ENCODE measurements at regions not wholly inside any gene's neighbourhood (a gene's known extent, or its start where the extent isn't known, plus 50 kb on each side); places are given as distances from the start of the nearest gene placed in this dataset.
"Not testable (repeated sequence)": the region's sequence is repeated elsewhere in the genome, so short reads cannot be mapped to it uniquely, and the experiment has no call there.

DNA sequence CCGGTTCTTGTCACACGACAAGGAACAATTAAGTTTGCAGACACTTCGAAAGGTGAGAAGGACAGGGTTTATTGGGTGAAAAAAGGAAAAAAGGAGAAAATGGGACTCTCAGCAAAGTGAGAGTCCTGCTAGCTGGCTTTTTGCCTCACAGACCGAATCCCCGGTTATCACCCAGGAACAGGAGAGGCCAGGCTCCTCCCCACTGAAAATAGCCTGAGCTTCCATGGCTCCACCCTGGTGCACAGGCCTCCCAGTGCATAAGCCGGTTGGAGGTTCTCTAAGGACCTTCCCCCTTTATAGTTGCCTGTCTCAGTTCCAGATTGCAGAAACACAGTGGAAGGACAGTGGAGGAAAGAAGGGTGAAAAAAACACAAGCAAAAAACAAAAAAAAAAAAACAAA lies 571.7 kb downstream of the KCTD12 start:
- no peak for DNase-seq (ENCODE audit: low read depth in 6 of 9, low spot score in 9 of 9)
- Histone ChIP-seq H3K36me3 (ENCODE audit: control insufficient read depth in 2 of 2, insufficient read depth in 2 of 2, low read length in 1 of 2) (no peaks in the 10 kb centered on the region), H3K27me3 (ENCODE audit: control insufficient read depth in 2 of 2, insufficient read depth in 1 of 2, low read length in 1 of 2) (no peaks in the 10 kb centered on the region), H3K27ac (ENCODE audit: low read depth in 1 of 2, low read length in 1 of 2) (no peak overlapping the region), H3K4me1 (ENCODE audit: control insufficient read depth in 2 of 2, insufficient read depth in 2 of 2, low read length in 2 of 2) (no peaks in the 10 kb centered on the region), H3K4me3 (ENCODE audit: low read length in 2 of 2) (no peak overlapping the region), H3K9me3 (ENCODE audit: control insufficient read depth in 2 of 2, insufficient read depth in 1 of 2, low read length in 1 of 2) (no peaks in the 10 kb centered on the region)
- WGBS: 95% methylated on average over 6 of the region's 6 CpGs

DNA sequence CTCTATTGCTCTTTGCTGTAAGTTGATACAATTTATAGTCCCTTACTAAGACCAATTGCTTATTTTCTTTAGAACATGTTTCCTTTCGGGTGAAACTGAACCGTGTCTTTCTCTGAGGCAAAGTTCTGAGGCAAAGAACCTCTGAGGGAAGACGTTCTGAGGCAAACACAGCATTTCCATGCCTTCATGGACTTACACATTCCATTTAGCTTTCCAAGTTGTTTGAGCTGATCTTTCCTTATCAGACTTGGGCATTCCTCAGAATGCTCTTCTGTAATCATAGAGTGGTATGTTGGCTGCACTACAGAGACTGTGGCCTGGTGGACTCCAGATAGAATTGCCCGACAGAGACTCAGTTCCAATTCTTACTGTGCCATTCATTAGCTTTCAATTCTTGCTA lies 579.1 kb downstream of the KCTD12 start:
- Histone ChIP-seq H3K9me3 (ENCODE audit: control insufficient read depth in 2 of 2, insufficient read depth in 1 of 2, low read length in 1 of 2) (no peaks in the 10 kb centered on the region), H3K4me1 (ENCODE audit: control insufficient read depth in 2 of 2, insufficient read depth in 2 of 2, low read length in 2 of 2) (no peaks in the 10 kb centered on the region), H3K27me3 (ENCODE audit: control insufficient read depth in 2 of 2, insufficient read depth in 1 of 2, low read length in 1 of 2) (no peaks in the 10 kb centered on the region), H3K4me3 (ENCODE audit: low read length in 2 of 2) (no peak overlapping the region), H3K27ac (ENCODE audit: low read depth in 1 of 2, low read length in 1 of 2) (no peak overlapping the region), H3K36me3 (ENCODE audit: control insufficient read depth in 2 of 2, insufficient read depth in 2 of 2, low read length in 1 of 2) (no peaks in the 10 kb centered on the region)
- WGBS: 93% methylated on average over 4 of the region's 4 CpGs
- DNase-seq (ENCODE audit: low read depth in 6 of 9, low spot score in 9 of 9): no peak

DNA sequence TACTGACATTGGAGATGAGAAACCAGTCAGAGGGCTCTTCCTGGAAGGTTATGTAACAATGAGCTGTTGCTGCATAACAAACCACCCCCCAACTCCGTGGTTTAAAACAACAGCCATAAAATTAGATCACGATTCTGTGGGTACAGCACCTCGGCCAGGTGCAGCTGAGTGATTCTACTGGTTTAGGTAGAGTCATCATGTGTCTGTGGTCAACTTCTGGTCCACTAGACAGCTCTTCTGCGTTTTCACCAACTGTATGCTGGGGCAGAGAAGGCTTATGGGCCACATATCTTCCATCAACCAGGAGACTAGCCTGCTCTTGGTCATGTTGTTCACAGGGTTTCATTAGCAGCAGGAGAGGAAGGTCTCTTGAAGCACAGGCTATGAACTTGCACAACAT lies 585.5 kb downstream of the KCTD12 start:
- Histone ChIP-seq H3K4me3 (ENCODE audit: low read length in 2 of 2) (no peak overlapping the region), H3K9me3 (ENCODE audit: control insufficient read depth in 2 of 2, insufficient read depth in 1 of 2, low read length in 1 of 2) (no peaks in the 10 kb centered on the region), H3K27me3 (ENCODE audit: control insufficient read depth in 2 of 2, insufficient read depth in 1 of 2, low read length in 1 of 2) (no peaks in the 10 kb centered on the region), H3K27ac (ENCODE audit: low read depth in 1 of 2, low read length in 1 of 2) (no peak overlapping the region), H3K4me1 (ENCODE audit: control insufficient read depth in 2 of 2, insufficient read depth in 2 of 2, low read length in 2 of 2) (no peaks in the 10 kb centered on the region), H3K36me3 (ENCODE audit: control insufficient read depth in 2 of 2, insufficient read depth in 2 of 2, low read length in 1 of 2) (no peaks in the 10 kb centered on the region)
- 67% methylated on average over 4 of the region's 4 CpGs for WGBS
- DNase-seq (ENCODE audit: low read depth in 6 of 9, low spot score in 9 of 9): no peak

DNA sequence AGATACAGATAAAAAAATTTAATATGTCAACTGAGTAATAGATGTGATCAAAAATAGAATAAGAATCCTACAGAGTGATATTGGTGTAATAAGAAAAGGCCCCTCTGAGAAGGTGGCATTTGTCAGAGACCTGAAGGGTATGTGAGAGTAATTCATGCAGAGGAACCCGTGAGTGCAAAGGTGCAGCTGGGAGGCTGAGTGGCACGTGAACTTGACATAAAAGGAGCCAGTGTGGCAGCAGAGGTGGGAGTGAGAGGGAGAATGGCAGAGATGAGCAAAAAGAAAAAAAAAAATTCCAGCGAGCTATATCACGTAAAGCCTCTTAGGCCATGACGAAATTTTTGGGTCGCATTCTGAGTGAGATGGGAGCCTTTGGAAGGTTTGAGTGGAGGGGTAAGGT lies 588.9 kb downstream of the KCTD12 start:
- H3K27ac ChIP-seq (ENCODE audit: low read depth in 1 of 2, low read length in 1 of 2): no peak overlapping the region
- no peaks in the 10 kb centered on the region for H3K4me1 ChIP-seq (ENCODE audit: control insufficient read depth in 2 of 2, insufficient read depth in 2 of 2, low read length in 2 of 2)
- H3K36me3 ChIP-seq (ENCODE audit: control insufficient read depth in 2 of 2, insufficient read depth in 2 of 2, low read length in 1 of 2): no peaks in the 10 kb centered on the region
- H3K27me3 ChIP-seq (ENCODE audit: control insufficient read depth in 2 of 2, insufficient read depth in 1 of 2, low read length in 1 of 2): no peaks in the 10 kb centered on the region
- DNase-seq (ENCODE audit: low read depth in 6 of 9, low spot score in 9 of 9): no peak
- 95% methylated on average over 6 of the region's 6 CpGs for WGBS
- peaks cover 0 to 4% of the 10 kb centered on the region in 2 donors for H3K9me3 ChIP-seq (ENCODE audit: control insufficient read depth in 2 of 2, insufficient read depth in 1 of 2, low read length in 1 of 2)
- H3K4me3 ChIP-seq (ENCODE audit: low read length in 2 of 2): no peak overlapping the region

DNA sequence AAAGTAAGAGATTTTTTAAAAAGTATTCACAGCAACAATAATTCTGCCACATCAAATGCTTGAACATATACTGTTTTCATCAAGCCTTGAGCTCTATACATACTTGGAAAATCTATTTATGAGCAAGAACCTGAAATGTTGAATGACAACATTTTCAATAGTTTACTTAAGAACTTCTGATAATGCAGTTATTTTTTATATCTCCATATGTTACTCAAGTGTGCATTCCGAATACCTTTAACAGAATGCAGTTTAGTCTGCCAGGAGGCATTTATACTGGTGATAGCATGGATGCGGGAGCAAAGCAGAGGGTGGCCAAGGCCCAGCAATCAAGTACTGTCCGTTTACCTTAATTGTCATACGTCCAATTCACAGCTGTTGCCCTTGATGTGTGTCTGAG lies 589.5 kb downstream of the KCTD12 start:
- Histone ChIP-seq H3K4me3 (ENCODE audit: low read length in 2 of 2) (no peak overlapping the region), H3K27me3 (ENCODE audit: control insufficient read depth in 2 of 2, insufficient read depth in 1 of 2, low read length in 1 of 2) (no peaks in the 10 kb centered on the region), H3K9me3 (ENCODE audit: control insufficient read depth in 2 of 2, insufficient read depth in 1 of 2, low read length in 1 of 2) (peaks cover 0 to 4% of the 10 kb centered on the region in 2 donors), H3K4me1 (ENCODE audit: control insufficient read depth in 2 of 2, insufficient read depth in 2 of 2, low read length in 2 of 2) (no peaks in the 10 kb centered on the region), H3K27ac (ENCODE audit: low read depth in 1 of 2, low read length in 1 of 2) (no peak overlapping the region), H3K36me3 (ENCODE audit: control insufficient read depth in 2 of 2, insufficient read depth in 2 of 2, low read length in 1 of 2) (no peaks in the 10 kb centered on the region)
- DNase-seq (ENCODE audit: low read depth in 6 of 9, low spot score in 9 of 9): no peak
- 97% methylated on average over 4 of the region's 4 CpGs for WGBS

DNA sequence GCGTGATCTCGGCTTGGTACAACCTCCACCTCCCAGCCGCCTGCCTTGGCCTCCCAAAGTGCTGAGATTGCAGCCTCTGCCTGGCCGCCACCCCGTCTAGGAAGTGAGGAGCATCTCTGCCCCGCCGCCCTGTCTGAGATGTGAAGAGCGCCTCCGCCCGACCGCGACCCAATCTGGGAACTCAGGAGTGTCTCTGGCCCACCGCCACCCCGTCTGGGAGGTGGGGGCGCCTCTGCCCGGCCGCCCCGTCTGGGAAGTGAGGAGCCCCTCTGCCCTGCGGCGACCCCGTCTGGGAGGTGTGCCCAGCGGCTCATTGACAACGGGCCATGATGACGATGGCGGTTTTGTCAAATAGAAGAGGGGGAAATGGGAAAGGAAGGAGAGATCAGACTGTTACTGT lies 591.2 kb downstream of the KCTD12 start:
- not testable (repeated sequence) for DNase-seq (ENCODE audit: low read depth in 6 of 9, low spot score in 9 of 9); H3K4me3 ChIP-seq (ENCODE audit: low read length in 2 of 2); H3K4me1 ChIP-seq (ENCODE audit: control insufficient read depth in 2 of 2, insufficient read depth in 2 of 2, low read length in 2 of 2)

DNA sequence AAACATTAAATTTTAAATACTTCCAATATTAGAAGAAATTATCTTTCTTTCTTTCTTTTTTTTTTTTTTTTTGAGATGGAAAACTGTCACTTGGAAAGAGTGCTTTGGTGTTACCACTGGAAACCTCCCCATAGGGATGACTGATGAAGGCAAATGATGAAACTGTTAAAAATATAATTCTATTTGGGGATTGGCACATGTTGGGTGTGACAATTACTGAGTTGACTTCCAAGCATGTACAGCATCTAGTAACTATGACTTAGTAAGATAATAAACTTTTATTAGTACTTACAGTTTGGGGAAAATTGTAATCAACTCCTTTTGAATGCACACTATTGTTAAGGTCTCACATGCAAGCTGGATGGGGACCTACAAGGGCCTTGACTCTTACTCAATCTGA lies 592.5 kb downstream of the KCTD12 start:
- Histone ChIP-seq H3K27ac (ENCODE audit: low read depth in 1 of 2, low read length in 1 of 2) (no peak overlapping the region), H3K36me3 (ENCODE audit: control insufficient read depth in 2 of 2, insufficient read depth in 2 of 2, low read length in 1 of 2) (no peaks in the 10 kb centered on the region), H3K4me3 (ENCODE audit: low read length in 2 of 2) (no peak overlapping the region), H3K27me3 (ENCODE audit: control insufficient read depth in 2 of 2, insufficient read depth in 1 of 2, low read length in 1 of 2) (no peaks in the 10 kb centered on the region), H3K4me1 (ENCODE audit: control insufficient read depth in 2 of 2, insufficient read depth in 2 of 2, low read length in 2 of 2) (no peaks in the 10 kb centered on the region), H3K9me3 (ENCODE audit: control insufficient read depth in 2 of 2, insufficient read depth in 1 of 2, low read length in 1 of 2) (peaks cover 0 to 4% of the 10 kb centered on the region in 2 donors)
- no peak for DNase-seq (ENCODE audit: low read depth in 6 of 9, low spot score in 9 of 9)

More for the DNA sequence above, 591.2 kb downstream of the KCTD12 start:
- not testable (repeated sequence) for H3K9me3 ChIP-seq (ENCODE audit: control insufficient read depth in 2 of 2, insufficient read depth in 1 of 2, low read length in 1 of 2); H3K27ac ChIP-seq (ENCODE audit: low read depth in 1 of 2, low read length in 1 of 2); H3K36me3 ChIP-seq (ENCODE audit: control insufficient read depth in 2 of 2, insufficient read depth in 2 of 2, low read length in 1 of 2); H3K27me3 ChIP-seq (ENCODE audit: control insufficient read depth in 2 of 2, insufficient read depth in 1 of 2, low read length in 1 of 2)
- 97% methylated on average over 25 of the region's 25 CpGs for WGBS

DNA sequence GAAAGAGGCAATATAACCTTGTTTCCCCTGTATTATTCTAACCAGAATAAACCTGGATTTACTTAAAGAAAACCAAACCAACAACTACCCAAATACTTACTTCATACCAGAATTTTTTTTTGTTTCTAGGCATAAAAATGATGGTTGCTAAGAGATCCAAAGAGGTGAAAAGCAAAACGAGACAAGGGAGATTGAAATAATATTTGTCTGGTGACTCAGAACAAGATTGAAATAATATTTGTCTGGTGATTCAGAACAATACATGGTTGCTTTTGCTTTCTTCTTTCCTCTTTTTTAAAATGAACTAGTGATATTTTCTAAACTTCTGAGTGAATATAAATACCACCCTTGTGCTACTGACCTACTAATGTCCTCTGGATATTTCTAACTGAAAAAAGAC lies 592.9 kb downstream of the KCTD12 start:
- H3K27me3 ChIP-seq (ENCODE audit: control insufficient read depth in 2 of 2, insufficient read depth in 1 of 2, low read length in 1 of 2): no peaks in the 10 kb centered on the region
- H3K4me1 ChIP-seq (ENCODE audit: control insufficient read depth in 2 of 2, insufficient read depth in 2 of 2, low read length in 2 of 2): no peaks in the 10 kb centered on the region
- no peak for DNase-seq (ENCODE audit: low read depth in 6 of 9, low spot score in 9 of 9)
- WGBS: 91% methylated on average over 1 of the region's 1 CpG
- H3K9me3 ChIP-seq (ENCODE audit: control insufficient read depth in 2 of 2, insufficient read depth in 1 of 2, low read length in 1 of 2): peaks cover 0 to 4% of the 10 kb centered on the region in 2 donors
- no peak overlapping the region for H3K4me3 ChIP-seq (ENCODE audit: low read length in 2 of 2)
- no peak overlapping the region for H3K27ac ChIP-seq (ENCODE audit: low read depth in 1 of 2, low read length in 1 of 2)
- H3K36me3 ChIP-seq (ENCODE audit: control insufficient read depth in 2 of 2, insufficient read depth in 2 of 2, low read length in 1 of 2): no peaks in the 10 kb centered on the region

DNA sequence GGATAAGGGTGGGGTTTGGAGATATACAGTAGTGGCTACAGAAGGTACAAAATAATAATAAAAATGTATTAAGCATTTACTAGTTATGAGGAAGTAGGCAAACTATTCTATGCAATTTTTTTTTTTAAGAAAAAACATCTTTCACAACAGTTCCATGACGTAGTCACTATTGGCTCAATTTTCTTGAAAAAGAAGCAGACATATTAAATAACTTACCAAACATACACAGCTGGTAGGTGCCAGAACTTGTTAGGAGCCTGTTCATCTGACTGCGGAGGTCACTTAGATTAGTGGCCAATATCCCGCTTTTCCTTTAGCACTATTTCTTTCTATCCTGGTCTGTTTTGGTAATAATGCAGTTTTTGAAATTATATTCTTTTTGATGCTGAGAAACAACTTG lies 593.5 kb downstream of the KCTD12 start:
- Histone ChIP-seq H3K4me3 (ENCODE audit: low read length in 2 of 2) (no peak overlapping the region), H3K27me3 (ENCODE audit: control insufficient read depth in 2 of 2, insufficient read depth in 1 of 2, low read length in 1 of 2) (no peaks in the 10 kb centered on the region), H3K27ac (ENCODE audit: low read depth in 1 of 2, low read length in 1 of 2) (no peak overlapping the region), H3K36me3 (ENCODE audit: control insufficient read depth in 2 of 2, insufficient read depth in 2 of 2, low read length in 1 of 2) (no peaks in the 10 kb centered on the region), H3K9me3 (ENCODE audit: control insufficient read depth in 2 of 2, insufficient read depth in 1 of 2, low read length in 1 of 2) (peaks cover 0 to 4% of the 10 kb centered on the region in 2 donors), H3K4me1 (ENCODE audit: control insufficient read depth in 2 of 2, insufficient read depth in 2 of 2, low read length in 2 of 2) (no peaks in the 10 kb centered on the region)
- DNase-seq (ENCODE audit: low read depth in 6 of 9, low spot score in 9 of 9): no peak
- 96% methylated on average over 3 of the region's 3 CpGs for WGBS

DNA sequence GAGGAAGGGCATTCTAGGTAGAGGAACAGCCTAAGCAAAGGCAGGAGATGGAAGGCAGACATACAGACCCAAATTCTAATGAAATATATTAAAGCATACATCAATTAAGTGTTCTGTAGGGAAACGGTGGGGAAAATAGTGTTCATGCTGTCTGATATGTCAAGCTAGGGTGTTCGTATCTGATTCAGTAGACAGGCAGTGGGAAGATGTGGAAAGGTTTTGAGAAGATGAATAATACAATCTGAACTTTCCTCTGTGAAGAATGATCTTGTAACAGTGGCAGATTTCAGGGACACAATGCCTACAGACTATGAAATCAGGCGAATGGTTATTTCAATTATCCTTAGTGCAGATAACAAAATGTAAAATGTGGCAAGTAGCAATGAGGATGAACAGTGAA lies 594.2 kb downstream of the KCTD12 start:
- WGBS: 98% methylated on average over 3 of the region's 3 CpGs
- Histone ChIP-seq H3K27ac (ENCODE audit: low read depth in 1 of 2, low read length in 1 of 2) (no peak overlapping the region), H3K9me3 (ENCODE audit: control insufficient read depth in 2 of 2, insufficient read depth in 1 of 2, low read length in 1 of 2) (peaks cover 0 to 4% of the 10 kb centered on the region in 2 donors), H3K27me3 (ENCODE audit: control insufficient read depth in 2 of 2, insufficient read depth in 1 of 2, low read length in 1 of 2) (no peaks in the 10 kb centered on the region), H3K4me1 (ENCODE audit: control insufficient read depth in 2 of 2, insufficient read depth in 2 of 2, low read length in 2 of 2) (no peaks in the 10 kb centered on the region), H3K4me3 (ENCODE audit: low read length in 2 of 2) (no peak overlapping the region), H3K36me3 (ENCODE audit: control insufficient read depth in 2 of 2, insufficient read depth in 2 of 2, low read length in 1 of 2) (no peaks in the 10 kb centered on the region)
- no peak for DNase-seq (ENCODE audit: low read depth in 6 of 9, low spot score in 9 of 9)

Measured in thymus (tissue), 11 donors.